OCI-LY1 (cell line): ENCODE measurements at regions not wholly inside any gene's neighbourhood (a gene's known extent, or its start where the extent isn't known, plus 50 kb on each side); places are given as distances from the start of the nearest gene placed in this dataset.

Experiments used
- H2AFZ ChIP-seq: fragments of 200-600 bp; sonication (generic), shearing (Covaris generic); 2 replicates; pipeline ENCODE4 v1.6.0; 2014; ENCODE audit warnings: antibody characterized with exemption, mild to moderate bottlenecking, low read length
- H3F3A ChIP-seq: fragments of 200-600 bp; sonication (generic), shearing (Covaris generic); 2 replicates; pipeline ENCODE4 v1.6.0; 2014; ENCODE audit warnings: mild to moderate bottlenecking, antibody characterized with exemption, low read length, moderate library complexity; ENCODE audit not compliant: insufficient read depth
- H3K27ac ChIP-seq: fragments of 200-600 bp; sonication (generic); 2 replicates; pipeline ENCODE4 v1.5.1; 2014; ENCODE audit warnings: low read length, mixed run types, mild to moderate bottlenecking, low read depth; ENCODE audit not compliant: poor library complexity, severe bottlenecking
- H3K27me3 ChIP-seq: fragments of 200-600 bp; sonication (generic); 2 replicates; pipeline ENCODE4 v1.6.0; 2014; ENCODE audit warnings: antibody characterized with exemption, mild to moderate bottlenecking, low read length, moderate library complexity; ENCODE audit not compliant: insufficient read depth
- H3K36me3 ChIP-seq: fragments of 200-600 bp; sonication (generic); 2 replicates; pipeline ENCODE4 v1.6.1; 2014; ENCODE audit warnings: mild to moderate bottlenecking, antibody characterized with exemption, low read length, moderate library complexity, mixed read lengths; ENCODE audit not compliant: insufficient read depth
- H3K4me1 ChIP-seq: fragments of 200-600 bp; sonication (generic); 2 replicates; pipeline ENCODE4 v1.5.1; 2014; ENCODE audit warnings: mild to moderate bottlenecking, low read length, moderate library complexity; ENCODE audit not compliant: insufficient read depth, severe bottlenecking
- H3K4me2 ChIP-seq: fragments of 200-600 bp; sonication (generic), shearing (Covaris generic); 2 replicates; pipeline ENCODE4 v1.6.1; 2014; ENCODE audit warnings: low read length
- H3K4me3 ChIP-seq: fragments of 200-600 bp; sonication (generic); 2 replicates; pipeline ENCODE4 v1.5.1; 2014; ENCODE audit warnings: low read length, low read depth, mild to moderate bottlenecking, mixed read lengths; ENCODE audit not compliant: poor library complexity, severe bottlenecking
- H3K79me2 ChIP-seq: fragments of 200-600 bp; shearing (Covaris generic); 2 replicates; pipeline ENCODE4 v1.6.1; 2016; ENCODE audit warnings: mixed run types, low read length, mixed read lengths; ENCODE audit not compliant: insufficient read depth
- H3K9ac ChIP-seq: fragments of 200-600 bp; sonication (generic), shearing (Covaris generic); 2 replicates; pipeline ENCODE4 v1.6.1; 2014; ENCODE audit warnings: mild to moderate bottlenecking, low read length, mixed read lengths
- H3K9me2 ChIP-seq: fragments of 200-600 bp; sonication (generic), shearing (Covaris generic); 2 replicates; pipeline ENCODE4 v1.6.1; 2014; ENCODE audit warnings: low read depth, mild to moderate bottlenecking, low read length, mixed read lengths
- H3K9me3 ChIP-seq: fragments of 200-600 bp; shearing (Covaris generic); 2 replicates; pipeline ENCODE4 v1.6.1; 2014; ENCODE audit warnings: low read length, mixed read lengths
- H4K20me1 ChIP-seq: fragments of 200-600 bp; sonication (generic), shearing (Covaris generic); 2 replicates; pipeline ENCODE4 v1.6.0; 2016; ENCODE audit warnings: mild to moderate bottlenecking, low read length; ENCODE audit not compliant: insufficient read depth
- EZH2 ChIP-seq: fragments of 200-600 bp; sonication (generic), shearing (Covaris generic); IDR thresholded peaks from 2 replicates; pipeline ENCODE4 v1.8.0; 2017; ENCODE audit warnings: borderline replicate concordance, mixed run types, mild to moderate bottlenecking, antibody characterized with exemption, low read length, moderate library complexity, mixed read lengths
- TF ChIP-seq, protein P1 (sequence below): fragments of 200-600 bp; sonication (generic), shearing (Covaris generic); IDR thresholded peaks from 2 replicates; pipeline ENCODE4 v1.5.1; 2017; ENCODE audit warnings: mild to moderate bottlenecking, antibody characterized with exemption, low read length, moderate library complexity, mixed read lengths

DNA sequence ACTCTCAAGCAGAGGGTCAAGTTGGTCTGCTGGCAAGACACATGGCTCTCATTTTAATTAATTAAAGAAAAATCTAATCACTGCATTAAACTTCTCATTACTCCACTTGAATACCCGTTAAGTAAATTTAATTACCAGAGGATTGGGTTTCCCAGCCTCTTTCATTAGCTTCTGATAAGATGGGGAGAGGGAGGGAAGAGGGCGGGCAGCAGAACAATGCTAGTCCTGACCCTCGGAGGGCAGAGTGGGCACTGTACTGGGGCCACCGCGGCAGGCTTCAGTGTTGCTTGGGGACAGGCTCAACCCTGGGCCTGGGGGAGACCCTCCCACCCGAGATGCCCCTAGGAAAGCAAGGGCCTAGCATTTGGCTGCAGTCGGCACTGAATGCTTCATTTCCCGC lies 55.6 kb upstream of the LINGO1 start:
- Histone ChIP-seq H3K27ac (no peak overlapping the region), H3F3A (no peaks in the 10 kb centered on the region), H3K79me2 (no peaks in the 10 kb centered on the region), H3K9ac (no peak overlapping the region), H3K9me2 (no peaks in the 10 kb centered on the region), H3K36me3 (no peaks in the 10 kb centered on the region), H2AFZ (no peak overlapping the region), H4K20me1 (no peaks in the 10 kb centered on the region), H3K4me3 (no peak overlapping the region), H3K9me3 (no peaks in the 10 kb centered on the region), H3K27me3 (0 out of 2 replicates have a peak, but pooled peaks cover 7% of the 10 kb centered on the region), H3K4me1 (no peaks in the 10 kb centered on the region), H3K4me2 (no peak overlapping the region)
- TF ChIP-seq, protein P1, sequence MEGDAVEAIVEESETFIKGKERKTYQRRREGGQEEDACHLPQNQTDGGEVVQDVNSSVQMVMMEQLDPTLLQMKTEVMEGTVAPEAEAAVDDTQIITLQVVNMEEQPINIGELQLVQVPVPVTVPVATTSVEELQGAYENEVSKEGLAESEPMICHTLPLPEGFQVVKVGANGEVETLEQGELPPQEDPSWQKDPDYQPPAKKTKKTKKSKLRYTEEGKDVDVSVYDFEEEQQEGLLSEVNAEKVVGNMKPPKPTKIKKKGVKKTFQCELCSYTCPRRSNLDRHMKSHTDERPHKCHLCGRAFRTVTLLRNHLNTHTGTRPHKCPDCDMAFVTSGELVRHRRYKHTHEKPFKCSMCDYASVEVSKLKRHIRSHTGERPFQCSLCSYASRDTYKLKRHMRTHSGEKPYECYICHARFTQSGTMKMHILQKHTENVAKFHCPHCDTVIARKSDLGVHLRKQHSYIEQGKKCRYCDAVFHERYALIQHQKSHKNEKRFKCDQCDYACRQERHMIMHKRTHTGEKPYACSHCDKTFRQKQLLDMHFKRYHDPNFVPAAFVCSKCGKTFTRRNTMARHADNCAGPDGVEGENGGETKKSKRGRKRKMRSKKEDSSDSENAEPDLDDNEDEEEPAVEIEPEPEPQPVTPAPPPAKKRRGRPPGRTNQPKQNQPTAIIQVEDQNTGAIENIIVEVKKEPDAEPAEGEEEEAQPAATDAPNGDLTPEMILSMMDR, result no peak
- TF ChIP-seq EZH2, result no peak

DNA sequence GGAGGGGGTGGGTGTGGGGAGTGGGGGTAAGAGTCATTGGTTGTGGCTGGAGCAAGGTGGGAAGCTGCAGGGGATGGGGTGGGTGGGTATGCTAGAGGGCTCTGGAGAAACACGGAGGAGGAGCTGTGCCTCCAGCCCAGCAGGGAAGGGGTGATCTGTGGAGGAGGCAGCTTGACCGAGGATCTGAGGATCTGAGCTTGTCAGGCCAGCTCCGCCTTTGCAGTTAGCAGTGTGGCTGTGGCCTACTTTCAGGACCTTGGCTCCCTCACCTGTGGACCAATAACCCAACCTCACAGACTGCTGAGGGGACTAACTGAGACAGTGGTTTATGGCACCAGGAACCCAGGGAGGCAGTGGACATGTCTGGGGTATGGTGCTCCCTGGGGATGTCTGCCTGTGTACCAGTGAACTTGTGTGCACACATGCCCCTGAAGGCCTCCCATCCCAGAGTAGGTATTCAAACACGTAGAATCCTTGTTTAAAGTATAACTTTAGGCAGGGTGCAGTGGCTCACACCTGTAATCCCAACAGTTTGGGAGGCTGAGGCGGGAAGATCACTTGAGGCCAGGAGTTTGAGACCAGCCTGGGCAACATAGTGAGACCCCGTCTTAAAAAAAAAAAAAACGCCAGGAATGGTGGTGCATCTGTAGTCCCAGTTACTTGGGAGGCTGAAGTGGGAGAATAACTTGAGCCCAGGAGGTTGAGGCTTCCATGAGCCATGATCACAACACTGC lies 52.5 kb upstream of the LINGO1 start:
- H3K4me1 ChIP-seq, result no peaks in the 10 kb centered on the region
- H3K9me3 ChIP-seq, result no peaks in the 10 kb centered on the region

DNA sequence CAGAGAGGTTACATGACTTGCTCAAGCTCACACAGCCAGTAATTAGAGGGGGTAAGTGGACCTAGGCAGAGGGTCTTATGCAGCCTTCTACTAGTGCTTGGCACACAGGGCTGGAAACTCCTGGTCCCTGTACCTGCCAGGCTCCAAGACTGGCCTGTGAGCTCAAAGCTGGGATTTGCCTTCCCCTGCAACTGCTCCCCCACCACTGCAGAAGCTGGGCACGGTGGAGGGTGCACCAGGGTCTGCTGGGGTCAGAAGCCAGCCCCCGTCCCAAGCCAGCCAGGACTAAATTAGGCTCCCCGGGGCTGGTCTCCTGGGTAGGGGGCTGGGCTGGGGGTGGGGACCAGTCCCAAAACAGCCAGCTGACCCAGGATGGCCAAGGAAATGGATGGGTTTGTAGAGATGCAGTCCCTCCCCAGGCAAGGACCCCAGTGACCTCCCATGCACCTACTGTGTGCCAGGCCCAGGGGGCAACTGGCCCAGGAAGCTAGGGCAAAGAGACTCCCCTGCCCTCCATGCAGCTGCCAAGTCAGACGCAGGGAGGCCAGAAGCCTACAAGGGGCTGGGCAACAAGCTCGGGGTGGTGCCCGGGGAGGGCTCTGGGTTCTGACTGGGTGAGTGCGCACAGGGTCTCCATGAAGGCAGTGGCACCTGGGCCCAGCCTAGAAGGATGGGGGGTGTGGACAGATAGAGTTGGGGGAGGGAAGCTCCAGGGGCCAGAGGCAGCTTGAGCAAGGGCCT lies 51.8 kb upstream of the LINGO1 start:
- Histone ChIP-seq H2AFZ (no peak overlapping the region), H4K20me1 (no peaks in the 10 kb centered on the region), H3K9ac (no peak overlapping the region), H3K27ac (no peak overlapping the region), H3K36me3 (no peaks in the 10 kb centered on the region), H3K4me3 (no peak overlapping the region), H3K27me3 (0 out of 2 replicates have a peak, but pooled peaks cover 7% of the 10 kb centered on the region), H3K4me1 (no peaks in the 10 kb centered on the region), H3K79me2 (no peaks in the 10 kb centered on the region), H3K9me2 (no peaks in the 10 kb centered on the region), H3K4me2 (no peak overlapping the region), H3K9me3 (no peaks in the 10 kb centered on the region), H3F3A (no peaks in the 10 kb centered on the region)
- TF ChIP-seq, protein P1, result no peak
- TF ChIP-seq EZH2, result no peak

More for the DNA sequence above, 52.5 kb upstream of the LINGO1 start:
- Histone ChIP-seq H3K4me3 (no peak overlapping the region), H3K4me2 (no peak overlapping the region), H3F3A (no peaks in the 10 kb centered on the region), H3K9me2 (no peaks in the 10 kb centered on the region), H3K27ac (no peak overlapping the region), H3K79me2 (no peaks in the 10 kb centered on the region), H2AFZ (no peak overlapping the region), H3K9ac (no peak overlapping the region), H3K27me3 (0 out of 2 replicates have a peak, but pooled peaks cover 7% of the 10 kb centered on the region), H3K36me3 (no peaks in the 10 kb centered on the region), H4K20me1 (no peaks in the 10 kb centered on the region)
- TF ChIP-seq, protein P1, result no peak
- TF ChIP-seq EZH2, result no peak
